Trophoblast cell (in vitro differentiated cells and primary cell): ENCODE measurements at regions not wholly inside any gene's neighbourhood (a gene's known extent, or its start where the extent isn't known, plus 50 kb on each side); places are given as distances from the start of the nearest gene placed in this dataset.

Experiments used
- DNase-seq, 2 donors: peaks; one replicate each; pipeline ENCODE4 v3.0.0-alpha.2; 2016
- H2AFZ ChIP-seq: 2 replicates; pipeline ENCODE4 v1.6.1; 2013; ENCODE audit warnings: low read length, moderate library complexity, mild to moderate bottlenecking; ENCODE audit not compliant: insufficient read depth, poor library complexity
- H2AK5ac ChIP-seq: 2 replicates; pipeline ENCODE4 v1.6.1; 2013; ENCODE audit warnings: mild to moderate bottlenecking, low read length
- H2BK120ac ChIP-seq: 2 replicates; pipeline ENCODE4 v1.6.1; 2013; ENCODE audit warnings: low read length, mild to moderate bottlenecking, moderate library complexity; ENCODE audit not compliant: insufficient read depth, poor library complexity
- H2BK12ac ChIP-seq: 2 replicates; pipeline ENCODE4 v1.6.1; 2013; ENCODE audit warnings: mild to moderate bottlenecking, low read length, moderate library complexity
- H2BK5ac ChIP-seq: 2 replicates; pipeline ENCODE4 v1.6.1; 2013; ENCODE audit warnings: low read length, low read depth, moderate library complexity, mild to moderate bottlenecking; ENCODE audit not compliant: poor library complexity
- H3K14ac ChIP-seq: 2 replicates; pipeline ENCODE4 v1.6.1; 2013; ENCODE audit warnings: mild to moderate bottlenecking, low read length
- H3K18ac ChIP-seq: 2 replicates; pipeline ENCODE4 v1.6.1; 2013; ENCODE audit warnings: mild to moderate bottlenecking, low read length
- H3K23ac ChIP-seq: 2 replicates; pipeline ENCODE4 v1.6.1; 2013; ENCODE audit warnings: low read length
- H3K27ac ChIP-seq: 2 replicates; pipeline ENCODE4 v1.5.1; 2013; ENCODE audit warnings: low read depth, mild to moderate bottlenecking, inconsistent platforms, low read length, moderate library complexity
- H3K27me3 ChIP-seq: 2 replicates; pipeline ENCODE4 v1.6.1; 2013; ENCODE audit warnings: inconsistent platforms, mild to moderate bottlenecking, low read length, moderate library complexity; ENCODE audit not compliant: insufficient read depth
- H3K36me3 ChIP-seq, 2 experiments: 1 replicate in 1 of 2; 2 replicates in 1 of 2; pipeline ENCODE4 v1.6.1; 2013; ENCODE audit warnings: low read length in 2 of 2, mild to moderate bottlenecking in 2 of 2, moderate library complexity in 1 of 2; ENCODE audit not compliant: insufficient read depth in 2 of 2, control insufficient read depth in 1 of 2
- H3K4ac ChIP-seq: 2 replicates; pipeline ENCODE4 v1.6.1; 2013; ENCODE audit warnings: low read depth, mild to moderate bottlenecking, low read length, moderate library complexity
- H3K4me1 ChIP-seq, 2 experiments: 1 replicate in 1 of 2; 2 replicates in 1 of 2; pipeline ENCODE4 v1.6.1; 2013; ENCODE audit warnings: low read length in 2 of 2, mild to moderate bottlenecking in 2 of 2, moderate library complexity in 1 of 2; ENCODE audit not compliant: insufficient read depth in 2 of 2, control insufficient read depth in 1 of 2
- H3K4me2 ChIP-seq: 2 replicates; pipeline ENCODE4 v1.6.1; 2013; ENCODE audit warnings: inconsistent platforms, mild to moderate bottlenecking, low read length, moderate library complexity
- H3K4me3 ChIP-seq: 2 replicates; pipeline ENCODE4 v1.5.1; 2013; ENCODE audit warnings: mild to moderate bottlenecking, low read depth, low read length, inconsistent platforms
- H3K79me1 ChIP-seq: one replicate; pipeline ENCODE4 v1.6.1; 2013; ENCODE audit warnings: low read length
- H3K79me2 ChIP-seq: 2 replicates; pipeline ENCODE4 v1.6.1; 2013; ENCODE audit warnings: low read length, mild to moderate bottlenecking; ENCODE audit not compliant: control insufficient read depth, insufficient read depth, poor library complexity
- H3K9ac ChIP-seq: 2 replicates; pipeline ENCODE4 v1.6.1; 2013; ENCODE audit warnings: mild to moderate bottlenecking, low read length
- H3K9me3 ChIP-seq: 2 replicates; pipeline ENCODE4 v1.6.1; 2013; ENCODE audit warnings: low read depth, mild to moderate bottlenecking, control low read depth, inconsistent platforms, low read length; ENCODE audit not compliant: insufficient read depth
- H4K12ac ChIP-seq: 2 replicates; pipeline ENCODE4 v1.6.1; 2013; ENCODE audit warnings: low read depth, mild to moderate bottlenecking, low read length, moderate library complexity
- H4K8ac ChIP-seq: 2 replicates; pipeline ENCODE4 v1.6.1; 2013; ENCODE audit warnings: low read depth, mild to moderate bottlenecking, low read length, moderate library complexity
- H4K91ac ChIP-seq: one replicate; pipeline ENCODE4 v1.6.1; 2013; ENCODE audit warnings: low read depth, mild to moderate bottlenecking, low read length, moderate library complexity
- WGBS: extraction: QIAGEN DNeasy Blood & Tissue Kit; methylation state at CpG from one replicate; pipeline ENCODE4 v1.1.7; 2013; ENCODE audit warnings: missing lambda C conversion rate; ENCODE audit not compliant: insufficient read length, insufficient coverage; ENCODE audit errors: extremely low coverage; 5-methylcytosine and 5-hydroxymethylcytosine counted together

DNA sequence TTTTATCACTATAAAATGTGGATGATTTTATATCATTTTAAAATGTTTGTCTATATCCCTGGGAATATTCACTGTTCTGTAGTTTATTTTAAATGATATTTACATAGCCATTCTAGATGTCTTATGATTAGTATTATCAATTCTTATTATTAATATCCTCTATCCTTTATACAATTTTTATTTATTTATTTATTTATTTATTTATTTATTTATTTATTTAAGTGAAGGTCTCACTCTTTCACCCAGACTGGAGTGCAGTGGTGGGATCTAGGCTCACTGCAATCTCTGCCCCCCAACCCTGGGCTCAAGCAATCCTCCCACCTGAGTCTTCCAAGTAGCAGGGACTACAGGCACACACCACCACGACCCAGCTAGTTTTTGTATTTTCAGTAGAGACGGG lies 1848.9 kb downstream of the EFNA5 start:
- Histone ChIP-seq H4K12ac (no peak overlapping the region), H3K18ac (no peak overlapping the region), H3K4me3 (no peak overlapping the region), H2BK5ac (no peak overlapping the region), H3K79me1 (no peaks in the 10 kb centered on the region), H3K27ac (no peak overlapping the region), H2BK12ac (no peak overlapping the region), H4K91ac (no peak overlapping the region), H3K14ac (no peak overlapping the region), H3K23ac (no peak overlapping the region), H3K27me3 (no peaks in the 10 kb centered on the region), H2AK5ac (no peak overlapping the region), H3K36me3 (peaks cover 0 to 2% of the 10 kb centered on the region in 2 experiments), H3K9ac (no peak overlapping the region), H2AFZ (no peak overlapping the region), H3K9me3 (no peaks in the 10 kb centered on the region), H4K8ac (no peak overlapping the region), H3K79me2 (no peaks in the 10 kb centered on the region), H3K4me2 (no peak overlapping the region), H2BK120ac (no peak overlapping the region), H3K4me1 (no peaks in the 10 kb centered on the region), H3K4ac (no peak overlapping the region)
- no CpG with 5 or more reads among the region's 2 CpGs for WGBS
- DNase-seq = no peak

DNA sequence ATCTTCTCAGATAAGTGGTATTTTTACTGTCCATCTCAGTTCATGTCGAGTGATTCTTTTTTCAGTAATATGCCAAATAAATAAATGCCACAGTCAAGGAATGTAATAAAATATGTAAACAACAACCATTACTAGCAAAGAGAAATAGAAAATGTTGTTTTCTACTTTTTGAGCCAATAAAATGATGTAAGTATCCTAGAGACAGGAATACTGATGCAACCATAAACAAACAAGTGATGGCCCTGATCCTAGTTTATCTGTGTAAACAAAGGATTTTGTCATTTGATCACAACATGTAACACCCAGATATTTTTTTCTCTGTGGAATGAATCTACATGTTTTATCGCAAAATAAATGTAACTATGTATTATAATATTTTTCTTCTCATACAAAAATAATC lies 1852.8 kb downstream of the EFNA5 start:
- no peak overlapping the region for H3K18ac ChIP-seq
- no peak overlapping the region for H3K4ac ChIP-seq
- H3K9me3 ChIP-seq = no peaks in the 10 kb centered on the region
- H4K91ac ChIP-seq = no peak overlapping the region
- H4K12ac ChIP-seq = no peak overlapping the region
- no peaks in the 10 kb centered on the region for H3K4me1 ChIP-seq
- H2AFZ ChIP-seq = no peak overlapping the region
- no peak overlapping the region for H3K4me2 ChIP-seq
- H3K14ac ChIP-seq = no peak overlapping the region
- H3K9ac ChIP-seq = no peak overlapping the region
- H2BK5ac ChIP-seq = no peak overlapping the region
- H3K79me1 ChIP-seq = no peaks in the 10 kb centered on the region
- no peak overlapping the region for H2BK12ac ChIP-seq
- no peak overlapping the region for H2AK5ac ChIP-seq
- no peak overlapping the region for H3K4me3 ChIP-seq
- DNase-seq = no peak
- no peak overlapping the region for H4K8ac ChIP-seq
- H3K27ac ChIP-seq = no peak overlapping the region
- H3K23ac ChIP-seq = no peak overlapping the region
- no peaks in the 10 kb centered on the region for H3K27me3 ChIP-seq
- H2BK120ac ChIP-seq = no peak overlapping the region
- no CpG with 5 or more reads among the region's 2 CpGs for WGBS
- H3K36me3 ChIP-seq = no peaks in the 10 kb centered on the region
- H3K79me2 ChIP-seq = no peaks in the 10 kb centered on the region

DNA sequence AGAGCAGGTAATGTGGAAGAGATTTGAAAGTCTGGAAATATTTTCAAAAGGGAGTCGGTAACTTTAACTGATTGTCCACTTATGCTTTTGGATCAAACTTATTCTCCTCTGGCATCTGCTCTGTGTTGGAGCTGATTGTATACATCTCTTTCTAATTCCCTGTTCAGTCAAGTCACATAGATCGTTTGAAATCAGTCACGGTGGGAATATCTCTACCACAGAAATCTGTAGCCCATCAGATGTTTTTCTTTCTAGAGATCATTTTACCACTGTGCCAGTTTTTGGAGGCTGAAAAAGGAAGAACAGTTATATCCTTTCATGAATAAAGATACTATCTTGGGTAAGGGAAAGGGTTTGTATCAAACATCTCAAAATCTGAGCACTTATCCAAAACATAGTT lies 1853.3 kb downstream of the EFNA5 start:
- H3K9me3 ChIP-seq = no peaks in the 10 kb centered on the region
- no peak overlapping the region for H2BK120ac ChIP-seq
- H2BK12ac ChIP-seq = no peak overlapping the region
- H3K18ac ChIP-seq = no peak overlapping the region
- H3K14ac ChIP-seq = no peak overlapping the region
- DNase-seq = no peak
- WGBS = no CpG with 5 or more reads among the region's 3 CpGs
- no peak overlapping the region for H2BK5ac ChIP-seq
- H2AK5ac ChIP-seq = no peak overlapping the region
- H3K4me1 ChIP-seq = no peaks in the 10 kb centered on the region
- H3K27me3 ChIP-seq = no peaks in the 10 kb centered on the region
- no peak overlapping the region for H3K4ac ChIP-seq
- H3K4me2 ChIP-seq = no peak overlapping the region
- no peaks in the 10 kb centered on the region for H3K36me3 ChIP-seq
- H3K27ac ChIP-seq = no peak overlapping the region
- no peak overlapping the region for H4K12ac ChIP-seq
- no peaks in the 10 kb centered on the region for H3K79me2 ChIP-seq
- H2AFZ ChIP-seq = no peak overlapping the region
- H4K8ac ChIP-seq = no peak overlapping the region
- no peaks in the 10 kb centered on the region for H3K79me1 ChIP-seq
- no peak overlapping the region for H3K9ac ChIP-seq
- H3K23ac ChIP-seq = no peak overlapping the region
- H4K91ac ChIP-seq = no peak overlapping the region
- H3K4me3 ChIP-seq = no peak overlapping the region

DNA sequence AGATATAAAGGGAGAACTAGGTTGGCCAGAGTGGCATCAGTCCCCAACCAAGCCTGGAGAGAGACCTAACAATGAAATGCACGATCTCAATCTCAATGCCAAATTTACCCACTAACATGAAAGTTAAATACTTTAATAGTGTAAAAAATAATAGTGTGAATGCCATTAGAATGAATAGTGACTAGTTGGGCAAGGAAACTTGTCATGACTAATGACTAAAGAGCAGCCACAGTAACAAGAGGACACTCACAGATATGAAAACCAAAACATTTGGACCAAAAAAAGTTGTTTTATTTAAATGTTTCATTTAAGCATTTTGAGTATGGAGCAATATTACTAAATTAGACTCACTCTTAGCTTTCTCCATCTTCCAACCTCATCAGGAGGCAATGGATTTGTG lies 1853.8 kb downstream of the EFNA5 start:
- H3K18ac ChIP-seq = no peak overlapping the region
- H3K23ac ChIP-seq = no peak overlapping the region
- DNase-seq = no peak
- no peaks in the 10 kb centered on the region for H3K79me2 ChIP-seq
- no peaks in the 10 kb centered on the region for H3K36me3 ChIP-seq
- H3K27me3 ChIP-seq = no peaks in the 10 kb centered on the region
- no peak overlapping the region for H2BK5ac ChIP-seq
- no peak overlapping the region for H3K27ac ChIP-seq
- no peak overlapping the region for H3K4me2 ChIP-seq
- no peak overlapping the region for H2BK12ac ChIP-seq
- no peak overlapping the region for H3K14ac ChIP-seq
- no peak overlapping the region for H4K8ac ChIP-seq
- H3K4me3 ChIP-seq = no peak overlapping the region
- H3K4me1 ChIP-seq = no peaks in the 10 kb centered on the region
- no CpG with 5 or more reads among the region's 1 CpG for WGBS
- H3K79me1 ChIP-seq = no peaks in the 10 kb centered on the region
- no peak overlapping the region for H2BK120ac ChIP-seq
- H4K12ac ChIP-seq = no peak overlapping the region
- no peaks in the 10 kb centered on the region for H3K9me3 ChIP-seq
- H4K91ac ChIP-seq = no peak overlapping the region
- no peak overlapping the region for H3K4ac ChIP-seq
- H3K9ac ChIP-seq = no peak overlapping the region
- no peak overlapping the region for H2AFZ ChIP-seq
- H2AK5ac ChIP-seq = no peak overlapping the region
